NT2/D1 (cell line): ENCODE measurements at regions not wholly inside any gene's neighbourhood (a gene's known extent, or its start where the extent isn't known, plus 50 kb on each side); places are given as distances from the start of the nearest gene placed in this dataset.

Experiments
- SUZ12 ChIP-seq: IDR thresholded peaks from 2 replicates; pipeline ENCODE4 v1.6.1; 2011; ENCODE audit not compliant: insufficient read length, insufficient read depth; ENCODE audit errors: extremely low read depth
- YY1 ChIP-seq: IDR thresholded peaks from 2 replicates; pipeline ENCODE4 v1.6.1; 2011; ENCODE audit not compliant: insufficient read length, insufficient read depth
- ZNF274 ChIP-seq: IDR thresholded peaks from 2 replicates; pipeline ENCODE4 v1.6.1; 2011; ENCODE audit warnings: mild to moderate bottlenecking, low read depth, low read length

- TF ChIP-seq SUZ12 (no peak), ZNF274 (no peak), YY1 (no peak)
These were observed 612.3 kb downstream of the SOX5 start for GRCh38 chr12:23337213-23337612.
